Transverse colon (tissue), 4 donors: ENCODE measurements at regions not wholly inside any gene's neighbourhood (a gene's known extent, or its start where the extent isn't known, plus 50 kb on each side); places are given as distances from the start of the nearest gene placed in this dataset.

ENCODE experiments used
- DNase-seq: peaks from one replicate; pipeline ENCODE4 v3.0.0-alpha.2; 2019
- H3K27ac ChIP-seq, 4 donors: fragments of 200-600 bp; sonication (generic); 2 replicates each; pipeline ENCODE4 v1.5.1; 2016 to 2018; ENCODE audit warnings: inconsistent platforms in 4 of 4
- H3K27me3 ChIP-seq: fragments of 200-600 bp; sonication (generic); 2 replicates; pipeline ENCODE4 v1.5.1; 2017; ENCODE audit warnings: inconsistent platforms
- H3K36me3 ChIP-seq, 4 donors: fragments of 200-600 bp; sonication (generic); 2 replicates each; pipeline ENCODE4 v1.5.1; 2017 to 2019; ENCODE audit warnings: inconsistent platforms in 4 of 4
- H3K4me1 ChIP-seq, 4 donors: fragments of 200-600 bp; sonication (generic); 2 replicates each; pipeline ENCODE4 v1.5.1; 2017 to 2020; ENCODE audit warnings: inconsistent platforms in 4 of 4
- H3K4me3 ChIP-seq, 4 donors: fragments of 200-600 bp; sonication (generic); 1 replicate in 1 of 4; 2 replicates in 3 of 4; pipeline versions ENCODE4 v1.5.1 to v1.6.1; 2017 to 2019; ENCODE audit warnings: inconsistent platforms in 4 of 4
- H3K9me3 ChIP-seq, 2 donors: fragments of 200-600 bp; sonication (generic); 2 replicates each; pipeline ENCODE4 v1.5.1; 2017 to 2019; ENCODE audit warnings: inconsistent platforms in 2 of 2
- CTCF ChIP-seq, 5 experiments: fragments of 200-600 bp in 3 of 5; fragments of 450-650 bp in 2 of 5; sonication (generic) in 3 of 5; IDR thresholded peaks; 1 replicate in 2 of 5; 2 replicates in 3 of 5; pipeline ENCODE4 v1.5.1; 2016 to 2017; ENCODE audit warnings: antibody characterized with exemption in 5 of 5, inconsistent platforms in 3 of 5, mild to moderate bottlenecking in 2 of 5, moderate library complexity in 1 of 5
- EP300 ChIP-seq: sonication (generic); formaldehyde crosslinking; IDR thresholded peaks from one replicate; pipeline ENCODE4 v1.6.1; 2017; ENCODE audit warnings: antibody characterized with exemption, low read depth
- POLR2A ChIP-seq: fragments of 450-650 bp; IDR thresholded peaks from one replicate; pipeline ENCODE4 v1.6.1; 2016; ENCODE audit warnings: antibody characterized with exemption, mild to moderate bottlenecking, moderate library complexity
- POLR2AphosphoS5 ChIP-seq, 3 donors: sonication (generic); formaldehyde crosslinking; IDR thresholded peaks; one replicate each; pipeline ENCODE4 v1.6.1; 2016; ENCODE audit warnings: antibody characterized with exemption in 3 of 3
- WGBS, 2 donors: methylation state at CpG; one replicate each; pipeline ENCODE4 v1.1.5; 2018; ENCODE audit warnings: low coverage in 1 of 2; 5-methylcytosine and 5-hydroxymethylcytosine counted together
- in situ Hi-C, 4 donors: fragments of 200-750 bp; cut with MboI; loops; one replicate each; pipeline versions ENCODE4 v1.15.0 to v1.15.1; 2017; ENCODE audit warnings: low sequenced_read_pairs in 3 of 4, low pct_ligation_motif_present in 1 of 4, low pct_unique_long_range_greater_than_20kb in 1 of 4
- intact Hi-C: fragments of 100-400 bp; cut with DNase I; formaldehyde crosslinking; loops from one replicate; pipeline ENCODE4 v1.15.1; 2023; ENCODE audit warnings: low total_unique reads

- intact Hi-C loops: no loop called here
- WGBS, 2 donors: 57 to 67% methylated on average over 3 of the region's 3 CpGs
- TF ChIP-seq POLR2AphosphoS5 (IDR thresholded peaks at IDR 0.05): no peak
- no peak for TF ChIP-seq EP300
- TF ChIP-seq CTCF (IDR thresholded peaks at IDR 0.05): no peak
- TF ChIP-seq POLR2A: no peak
- in situ Hi-C loops: no loop called here
- no peaks in the 10 kb centered on the region for H3K36me3 ChIP-seq
- H3K27me3 ChIP-seq: no peaks in the 10 kb centered on the region
- H3K9me3 ChIP-seq: no peaks in the 10 kb centered on the region
- no peaks in the 10 kb centered on the region for H3K4me1 ChIP-seq
- H3K27ac ChIP-seq: no peak overlapping the region
- no peak overlapping the region for H3K4me3 ChIP-seq
- DNase-seq: no peak
Observed at GRCh38 chr4:72899621-72900020, 169.9 kb downstream of the COX18 start.

- no peak for DNase-seq
- Histone ChIP-seq H3K9me3 (no peaks in the 10 kb centered on the region), H3K27ac (no peak overlapping the region), H3K36me3 (no peaks in the 10 kb centered on the region), H3K4me3 (no peak overlapping the region), H3K27me3 (no peaks in the 10 kb centered on the region), H3K4me1 (no peaks in the 10 kb centered on the region)
- WGBS, 2 donors: 82 to 87% methylated on average over 3 to 6 of the region's 6 CpGs
- in situ Hi-C loops: no loop called here
- TF ChIP-seq EP300 (no peak), CTCF (IDR thresholded peaks at IDR 0.05) (no peak), POLR2A (no peak), POLR2AphosphoS5 (IDR thresholded peaks at IDR 0.05) (no peak)
- intact Hi-C loops: no loop called here
Observed at GRCh38 chr4:72899214-72899613, 170.3 kb downstream of the COX18 start.

GRCh38 chr4:72896515-72896914 lies 173.0 kb downstream of the COX18 start:
- 39 to 62% methylated on average over 3 of the region's 3 CpGs for WGBS, 2 donors
- TF ChIP-seq CTCF (IDR thresholded peaks at IDR 0.05) (no peak), EP300 (no peak), POLR2AphosphoS5 (IDR thresholded peaks at IDR 0.05) (no peak), POLR2A (no peak)
- intact Hi-C loops: no loop called here
- in situ Hi-C loops: no loop called here
- Histone ChIP-seq H3K27me3 (no peaks in the 10 kb centered on the region), H3K36me3 (no peaks in the 10 kb centered on the region), H3K4me1 (no peaks in the 10 kb centered on the region), H3K4me3 (no peak overlapping the region), H3K9me3 (no peaks in the 10 kb centered on the region), H3K27ac (no peak overlapping the region)
- no peak for DNase-seq

- 58 to 59% methylated on average over 2 to 5 of the region's 5 CpGs for WGBS, 2 donors
- H3K27ac ChIP-seq: no peak overlapping the region
- H3K9me3 ChIP-seq: no peaks in the 10 kb centered on the region
- in situ Hi-C loops: no loop called here
- H3K27me3 ChIP-seq: no peaks in the 10 kb centered on the region
- no peaks in the 10 kb centered on the region for H3K36me3 ChIP-seq
- TF ChIP-seq POLR2A (no peak), EP300 (no peak), POLR2AphosphoS5 (IDR thresholded peaks at IDR 0.05) (no peak), CTCF (IDR thresholded peaks at IDR 0.05) (no peak)
- no peaks in the 10 kb centered on the region for H3K4me1 ChIP-seq
- no peak for DNase-seq
- H3K4me3 ChIP-seq: no peak overlapping the region
- intact Hi-C loops: no loop called here
Observed at GRCh38 chr4:72895408-72895807, 174.1 kb downstream of the COX18 start.
